GM10266 (cell line): ENCODE measurements at regions not wholly inside any gene's neighbourhood (a gene's known extent, or its start where the extent isn't known, plus 50 kb on each side); places are given as distances from the start of the nearest gene placed in this dataset.

Experiments
- DNase-seq: peaks from one replicate; pipeline ENCODE4 v3.0.0; 2012; ENCODE audit errors: extremely low spot score
- CTCF ChIP-seq: IDR thresholded peaks from 2 replicates; pipeline ENCODE4 v1.5.1; 2012; ENCODE audit warnings: mild to moderate bottlenecking, low read depth; ENCODE audit not compliant: control insufficient read depth, insufficient read depth; ENCODE audit errors: missing control alignments

DNA sequence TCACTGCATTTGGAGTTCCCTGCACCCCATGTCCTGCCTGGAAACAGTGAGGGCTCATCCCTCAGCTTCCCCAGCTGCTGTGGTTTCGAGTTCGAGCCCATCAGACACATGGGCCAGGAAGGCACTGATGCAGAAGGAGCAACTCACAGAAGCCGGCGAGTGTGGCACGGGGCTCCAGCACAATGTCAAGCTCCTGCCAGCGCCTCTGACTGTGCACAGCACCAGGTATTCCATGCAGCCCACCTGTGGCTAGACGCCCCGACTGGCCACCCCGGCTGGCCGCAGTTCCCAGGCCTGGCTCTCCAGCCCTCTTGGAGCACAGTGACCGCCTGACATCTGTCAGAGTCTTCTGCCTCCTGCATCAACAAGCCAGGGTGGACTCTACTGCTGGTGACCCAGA, 419.4 kb downstream of the SHANK2 start:
- no peak for TF ChIP-seq CTCF
- no peak for DNase-seq

DNA sequence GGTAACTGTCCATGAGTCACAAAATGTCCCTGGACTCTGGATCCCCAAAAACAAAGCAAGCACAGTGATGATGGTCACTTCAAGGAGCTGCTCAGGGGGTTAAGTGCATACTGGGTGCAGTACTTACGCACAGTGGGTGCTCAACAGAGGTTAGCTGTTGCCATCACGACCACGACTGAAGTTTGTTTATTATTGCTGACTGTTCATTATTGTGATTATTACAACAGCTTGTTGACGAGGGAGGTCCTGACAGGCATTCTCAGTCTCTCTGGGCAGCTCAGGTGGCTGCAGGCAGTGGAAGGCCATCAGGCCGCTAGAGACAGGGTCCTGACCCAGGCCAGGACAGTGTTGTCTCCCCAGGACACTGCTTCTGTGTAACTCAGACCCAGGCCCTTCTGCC, 418.8 kb downstream of the SHANK2 start:
- DNase-seq = no peak

DNA sequence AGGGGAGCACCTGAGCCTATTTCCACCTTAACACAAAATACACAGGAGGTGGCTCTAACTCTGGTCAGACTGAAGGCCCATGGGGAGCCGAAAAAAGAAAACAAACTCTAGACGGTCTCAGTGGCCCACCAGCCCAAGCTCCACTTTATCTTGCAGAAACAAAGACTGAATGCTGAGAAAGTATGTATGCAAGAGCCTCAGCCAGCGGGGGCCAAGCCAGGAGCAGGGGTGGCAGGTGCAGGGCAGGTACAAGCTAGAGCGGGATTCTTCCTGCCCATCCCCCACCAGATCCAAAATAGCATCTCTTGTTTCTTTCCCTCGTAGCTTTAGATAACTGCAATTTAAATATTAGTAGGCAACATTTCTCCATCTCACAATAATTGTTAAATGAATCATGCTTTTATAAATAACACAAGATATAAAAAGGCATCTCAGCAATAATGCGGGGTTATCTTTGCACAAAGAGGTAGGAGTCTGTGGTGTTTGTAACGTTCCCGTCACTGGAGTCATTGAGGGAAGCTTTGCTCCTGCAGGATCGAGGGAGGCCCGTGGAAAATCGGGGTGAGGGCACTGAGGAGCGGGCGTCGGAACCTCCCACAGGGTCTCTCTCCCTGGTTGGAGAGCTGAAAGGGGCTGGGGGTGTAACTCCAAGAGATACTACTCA, 418.0 kb downstream of the SHANK2 start:
- no peak for TF ChIP-seq CTCF
- no peak for DNase-seq

More for the DNA sequence above, 418.8 kb downstream of the SHANK2 start:
- no peak for TF ChIP-seq CTCF

GRCh38 chr11:70834984-70835560, 417.3 kb downstream of the SHANK2 start:
- no peak for DNase-seq
- TF ChIP-seq CTCF = no peak

DNA sequence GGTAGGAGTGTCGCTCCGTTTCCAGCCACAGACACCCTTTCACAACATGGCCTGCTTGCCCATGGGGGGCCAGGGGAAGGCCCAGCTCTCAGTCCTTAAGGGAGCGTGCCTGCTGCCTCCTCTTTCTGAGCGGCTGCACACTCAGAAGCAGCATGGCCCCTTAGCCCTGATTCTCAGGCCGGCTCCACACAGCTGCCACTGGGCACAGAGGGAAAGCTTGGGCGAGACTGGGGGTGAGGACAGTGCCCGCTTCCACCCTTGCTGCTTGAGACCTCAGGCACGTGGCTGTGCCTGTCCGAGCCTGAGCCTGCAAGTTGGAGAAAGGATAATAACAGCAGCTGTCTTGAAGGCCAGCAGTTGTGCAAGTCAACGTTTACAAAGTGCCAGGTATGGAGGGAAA, 416.3 kb downstream of the SHANK2 start:
- DNase-seq = no peak
- no peak for TF ChIP-seq CTCF

- DNase-seq = no peak
- TF ChIP-seq CTCF = no peak
These were observed 414.2 kb downstream of the SHANK2 start for GRCh38 chr11:70838198-70838597.

GRCh38 chr11:70839851-70840250, 412.5 kb downstream of the SHANK2 start:
- TF ChIP-seq CTCF = no peak

More at GRCh38 chr11:70839851-70840250, 412.5 kb downstream of the SHANK2 start:
- DNase-seq = no peak
